Tibial nerve (tissue), 4 donors: ENCODE measurements at regions not wholly inside any gene's neighbourhood (a gene's known extent, or its start where the extent isn't known, plus 50 kb on each side); places are given as distances from the start of the nearest gene placed in this dataset.

Experiments
- EP300 ChIP-seq, 2 donors: sonication (generic); formaldehyde crosslinking; IDR thresholded peaks; one replicate each; pipeline ENCODE4 v1.6.1; 2017; ENCODE audit warnings: antibody characterized with exemption in 2 of 2, mild to moderate bottlenecking in 1 of 2
- POLR2A ChIP-seq, 2 donors: fragments of 450-650 bp; IDR thresholded peaks; one replicate each; pipeline ENCODE4 v1.6.1; 2017; ENCODE audit warnings: antibody characterized with exemption in 2 of 2, mild to moderate bottlenecking in 2 of 2, moderate library complexity in 2 of 2
- TF ChIP-seq, protein P1 (sequence below), 5 experiments: fragments of 200-600 bp in 3 of 5; fragments of 450-650 bp in 2 of 5; sonication (generic) in 3 of 5; IDR thresholded peaks; one replicate each; pipeline ENCODE4 v1.5.1; 2016 to 2019; ENCODE audit warnings: antibody characterized with exemption in 5 of 5, mild to moderate bottlenecking in 3 of 5, moderate library complexity in 2 of 5

DNA sequence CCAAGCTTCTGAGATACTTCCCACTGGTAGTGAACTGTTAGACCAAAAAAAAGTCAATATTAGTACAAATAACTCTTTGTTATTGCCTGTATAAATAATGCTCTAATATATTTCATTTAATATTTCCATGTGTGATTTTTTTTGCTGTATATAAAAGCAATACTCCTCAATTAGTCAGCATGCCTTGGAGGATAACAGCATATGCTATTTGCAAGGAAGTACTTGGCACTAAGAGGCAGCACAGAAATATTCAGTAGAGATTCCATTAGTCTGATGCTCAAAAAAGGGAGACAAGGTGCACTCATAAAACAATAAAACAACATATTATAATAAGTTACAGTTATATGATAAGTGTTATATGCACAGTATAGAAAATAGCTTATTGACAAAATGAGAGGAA is 296.6 kb upstream of the MPDZ start:
- TF ChIP-seq, protein P1, sequence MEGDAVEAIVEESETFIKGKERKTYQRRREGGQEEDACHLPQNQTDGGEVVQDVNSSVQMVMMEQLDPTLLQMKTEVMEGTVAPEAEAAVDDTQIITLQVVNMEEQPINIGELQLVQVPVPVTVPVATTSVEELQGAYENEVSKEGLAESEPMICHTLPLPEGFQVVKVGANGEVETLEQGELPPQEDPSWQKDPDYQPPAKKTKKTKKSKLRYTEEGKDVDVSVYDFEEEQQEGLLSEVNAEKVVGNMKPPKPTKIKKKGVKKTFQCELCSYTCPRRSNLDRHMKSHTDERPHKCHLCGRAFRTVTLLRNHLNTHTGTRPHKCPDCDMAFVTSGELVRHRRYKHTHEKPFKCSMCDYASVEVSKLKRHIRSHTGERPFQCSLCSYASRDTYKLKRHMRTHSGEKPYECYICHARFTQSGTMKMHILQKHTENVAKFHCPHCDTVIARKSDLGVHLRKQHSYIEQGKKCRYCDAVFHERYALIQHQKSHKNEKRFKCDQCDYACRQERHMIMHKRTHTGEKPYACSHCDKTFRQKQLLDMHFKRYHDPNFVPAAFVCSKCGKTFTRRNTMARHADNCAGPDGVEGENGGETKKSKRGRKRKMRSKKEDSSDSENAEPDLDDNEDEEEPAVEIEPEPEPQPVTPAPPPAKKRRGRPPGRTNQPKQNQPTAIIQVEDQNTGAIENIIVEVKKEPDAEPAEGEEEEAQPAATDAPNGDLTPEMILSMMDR (IDR thresholded peaks at IDR 0.05), result no peak
- no peak for TF ChIP-seq POLR2A (IDR thresholded peaks at IDR 0.05)
- TF ChIP-seq EP300 (IDR thresholded peaks at IDR 0.05), result no peak
